Skin epidermis (tissue), 12 donors: ENCODE measurements at regions not wholly inside any gene's neighbourhood (a gene's known extent, or its start where the extent isn't known, plus 50 kb on each side); places are given as distances from the start of the nearest gene placed in this dataset.

Experiments
- H3K27ac ChIP-seq, 21 experiments: fragments of 200-600 bp; sonication (generic) in 11 of 21; one replicate each; pipeline ENCODE4 v1.5.0; 2020; ENCODE audit warnings: mild to moderate bottlenecking in 3 of 21, inconsistent platforms in 2 of 21, moderate library complexity in 2 of 21
- H3K4me3 ChIP-seq, 7 experiments: fragments of 200-600 bp; sonication (generic) in 2 of 7; one replicate each; pipeline ENCODE4 v1.5.0; 2020; ENCODE audit warnings: inconsistent platforms in 2 of 7, mild to moderate bottlenecking in 2 of 7, moderate library complexity in 1 of 7

GRCh38 chr15:39195961-39196486 lies 384.9 kb upstream of the THBS1 start:
- Histone ChIP-seq H3K27ac (peak overlapping the region in 2 of 21 experiments; percentile 8 to 18), H3K4me3 (no peak overlapping the region)

GRCh38 chr15:39198044-39199000 lies 382.6 kb upstream of the THBS1 start:
- H3K4me3 ChIP-seq = no peak overlapping the region
- no peak overlapping the region for H3K27ac ChIP-seq

GRCh38 chr15:39199076-39199475 lies 381.8 kb upstream of the THBS1 start:
- Histone ChIP-seq H3K4me3 (no peak overlapping the region), H3K27ac (no peak overlapping the region)

GRCh38 chr15:39200586-39200985 lies 380.3 kb upstream of the THBS1 start:
- Histone ChIP-seq H3K27ac (no peak overlapping the region), H3K4me3 (no peak overlapping the region)

DNA sequence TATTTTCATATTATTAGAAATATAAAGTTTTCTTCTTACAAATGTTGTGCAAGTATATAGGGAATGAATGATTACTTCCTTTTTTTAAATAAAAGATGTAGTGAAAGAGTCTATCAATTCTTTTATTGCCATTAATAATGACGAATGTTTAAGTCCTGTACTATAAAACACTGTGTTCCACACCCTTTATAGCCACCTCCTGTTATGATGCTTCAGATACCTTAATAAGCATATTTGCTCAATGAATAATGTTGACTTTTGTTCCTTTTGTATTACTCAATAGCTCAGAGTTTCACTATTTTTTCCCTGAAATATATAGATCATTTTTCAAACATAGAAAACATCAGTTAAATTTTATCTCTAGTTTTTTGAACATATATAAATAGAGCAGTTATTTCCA lies 378.2 kb upstream of the THBS1 start:
- H3K4me3 ChIP-seq = no peak overlapping the region
- no peak overlapping the region for H3K27ac ChIP-seq

DNA sequence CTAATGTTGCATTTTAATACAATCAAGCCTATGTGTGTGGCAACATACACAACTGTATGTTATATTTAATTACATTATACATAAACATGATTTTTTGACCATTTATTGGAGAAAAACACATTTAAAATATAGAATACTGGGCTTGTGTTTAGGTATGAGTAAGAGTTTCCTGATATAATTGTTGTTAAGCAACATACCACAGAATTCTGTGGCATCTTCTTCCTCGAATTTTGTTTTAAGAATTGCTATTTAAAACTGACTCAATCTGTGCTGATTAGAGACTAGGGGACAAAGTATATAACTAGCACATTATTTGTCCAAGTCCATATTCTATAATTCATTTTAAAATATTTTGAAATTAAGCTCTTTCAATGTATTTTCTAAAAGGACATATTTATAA lies 376.8 kb upstream of the THBS1 start:
- H3K4me3 ChIP-seq = no peak overlapping the region
- no peak overlapping the region for H3K27ac ChIP-seq

DNA sequence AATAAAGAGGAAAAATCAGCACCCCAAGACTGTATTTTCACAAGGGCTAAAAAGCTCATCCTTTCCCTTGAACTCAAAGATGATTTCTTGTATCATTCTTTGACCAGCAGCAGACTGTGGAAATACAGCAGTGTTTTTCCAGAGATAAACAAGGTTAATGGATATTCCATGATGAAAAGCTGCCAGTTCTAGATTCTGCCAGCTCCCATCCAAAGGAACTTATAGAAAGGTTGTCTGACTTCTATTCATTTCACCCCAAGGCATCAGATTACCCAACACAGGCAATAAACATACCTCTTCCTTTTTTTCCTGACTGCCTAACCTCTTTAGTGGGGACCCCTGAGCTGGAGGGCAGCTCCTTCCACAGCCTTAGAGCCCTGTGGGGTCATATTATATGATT lies 375.8 kb upstream of the THBS1 start:
- H3K27ac ChIP-seq = peak overlapping the region in 2 of 21 experiments; percentile 24 to 33
- no peak overlapping the region for H3K4me3 ChIP-seq

GRCh38 chr15:39205506-39206371 lies 375.1 kb upstream of the THBS1 start:
- Histone ChIP-seq H3K27ac (peak overlapping the region in 2 of 21 experiments; percentile 24 to 33), H3K4me3 (no peak overlapping the region)

- no peak overlapping the region for H3K4me3 ChIP-seq
Observed at GRCh38 chr15:39207532-39208115, 373.3 kb upstream of the THBS1 start.

DNA sequence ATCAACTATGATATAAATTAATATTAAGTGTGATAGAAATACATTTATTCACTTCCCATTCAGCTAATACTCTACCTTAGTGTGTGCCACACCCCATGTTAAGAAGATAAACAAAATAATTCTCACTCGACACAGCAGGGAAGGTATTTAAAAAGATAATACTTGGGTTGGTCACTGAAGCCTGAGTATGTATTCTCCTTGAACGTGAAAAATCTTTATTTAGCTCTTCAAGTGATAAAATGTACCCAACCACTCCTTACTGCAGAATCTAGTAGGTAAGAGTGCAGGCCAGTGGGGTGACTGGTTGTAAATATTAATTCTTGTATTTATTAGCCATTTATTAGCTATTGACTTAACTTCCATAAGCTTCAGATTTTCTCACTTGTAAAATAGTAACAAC lies 372.7 kb upstream of the THBS1 start:
- Histone ChIP-seq H3K27ac (no peak overlapping the region), H3K4me3 (no peak overlapping the region)

More at GRCh38 chr15:39207532-39208115, 373.3 kb upstream of the THBS1 start:
- H3K27ac ChIP-seq = no peak overlapping the region

GRCh38 chr15:39209548-39210211 lies 371.2 kb upstream of the THBS1 start:
- no peak overlapping the region for H3K4me3 ChIP-seq
- no peak overlapping the region for H3K27ac ChIP-seq

- Histone ChIP-seq H3K27ac (no peak overlapping the region), H3K4me3 (no peak overlapping the region)
Observed at GRCh38 chr15:39211108-39211979, 369.5 kb upstream of the THBS1 start.

DNA sequence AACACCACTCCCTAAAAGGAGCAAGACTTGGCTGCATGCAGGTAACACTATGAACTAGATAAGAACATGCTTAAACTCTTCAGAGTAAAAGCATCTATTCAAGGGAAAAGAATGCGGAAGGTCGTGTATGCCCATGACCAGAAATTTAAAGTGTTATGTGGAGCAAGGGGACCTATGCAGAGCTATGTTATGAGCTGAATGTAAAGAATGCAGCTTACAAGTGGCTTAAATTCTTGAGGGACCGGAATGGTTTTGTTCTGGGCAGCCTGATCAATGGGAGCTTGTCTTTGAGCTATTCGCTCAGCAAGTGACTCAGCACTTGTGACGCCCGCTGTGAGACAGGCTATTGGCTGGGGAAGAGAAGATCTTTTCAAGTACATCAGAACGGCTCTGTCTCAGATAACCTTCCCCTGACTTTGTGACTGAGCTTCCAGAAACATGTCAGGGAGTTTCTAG lies 367.5 kb upstream of the THBS1 start:
- no peak overlapping the region for H3K27ac ChIP-seq
- no peak overlapping the region for H3K4me3 ChIP-seq

GRCh38 chr15:39215015-39215414 lies 365.9 kb upstream of the THBS1 start:
- H3K27ac ChIP-seq = peak overlapping the region in 1 of 21 experiments; percentile 15
- no peak overlapping the region for H3K4me3 ChIP-seq

- Histone ChIP-seq H3K27ac (no peak overlapping the region), H3K4me3 (no peak overlapping the region)
Observed at GRCh38 chr15:39216816-39217215, 364.1 kb upstream of the THBS1 start.

DNA sequence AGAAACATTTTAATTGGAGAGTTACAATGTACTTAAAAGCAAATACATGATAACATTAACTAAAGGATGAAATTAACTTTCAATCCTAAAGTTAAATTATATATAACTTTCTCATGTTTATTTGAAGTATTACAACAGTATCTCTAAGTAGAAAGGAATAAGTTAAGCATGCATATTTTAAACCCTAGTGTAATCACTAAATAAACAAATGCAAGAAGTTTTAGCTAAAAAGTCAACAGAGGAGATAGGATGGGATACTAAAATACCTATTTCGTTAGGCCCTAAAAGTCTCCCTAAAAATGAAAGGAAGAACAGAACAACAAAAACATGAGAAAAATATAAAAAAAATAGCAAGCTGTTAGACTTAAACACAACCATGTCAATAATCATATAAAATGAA lies 361.3 kb upstream of the THBS1 start:
- H3K4me3 ChIP-seq = no peak overlapping the region
- no peak overlapping the region for H3K27ac ChIP-seq

DNA sequence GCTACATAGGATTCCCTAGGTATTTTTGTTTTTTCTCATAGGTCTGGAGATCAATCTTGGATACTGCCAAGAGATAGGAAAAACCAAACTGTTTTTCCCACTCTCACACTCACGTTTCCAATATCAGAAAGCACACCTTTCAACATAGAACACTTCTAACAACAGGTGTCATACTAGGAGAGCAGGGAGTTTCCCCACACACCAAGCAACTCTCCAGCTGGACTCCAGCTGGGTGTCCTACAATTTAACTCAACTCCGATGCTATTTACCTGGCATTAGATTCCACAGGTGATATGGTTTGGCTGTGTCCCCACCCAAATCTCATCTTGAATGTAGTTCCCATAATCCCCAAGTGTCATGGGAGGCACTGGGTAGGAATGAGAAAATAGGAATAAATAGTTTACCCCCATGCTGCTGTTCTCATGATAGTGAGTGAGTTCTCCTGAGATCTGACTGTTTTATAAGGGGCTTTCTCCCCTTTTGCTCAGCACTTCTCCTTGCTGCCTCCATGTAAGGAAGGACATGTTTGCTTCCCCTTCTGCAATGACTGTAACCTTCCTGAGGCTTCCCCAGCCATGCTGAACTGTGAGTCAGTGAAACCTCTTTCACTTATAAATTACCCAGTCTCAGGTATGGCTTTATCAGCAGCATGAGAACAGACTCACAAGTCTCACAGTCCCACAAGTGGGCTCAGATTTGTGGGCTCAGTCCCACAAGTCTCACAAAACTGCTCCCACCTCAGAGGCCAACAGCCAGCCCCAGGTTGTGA lies 354.5 kb upstream of the THBS1 start:
- Histone ChIP-seq H3K4me3 (no peak overlapping the region), H3K27ac (no peak overlapping the region)

DNA sequence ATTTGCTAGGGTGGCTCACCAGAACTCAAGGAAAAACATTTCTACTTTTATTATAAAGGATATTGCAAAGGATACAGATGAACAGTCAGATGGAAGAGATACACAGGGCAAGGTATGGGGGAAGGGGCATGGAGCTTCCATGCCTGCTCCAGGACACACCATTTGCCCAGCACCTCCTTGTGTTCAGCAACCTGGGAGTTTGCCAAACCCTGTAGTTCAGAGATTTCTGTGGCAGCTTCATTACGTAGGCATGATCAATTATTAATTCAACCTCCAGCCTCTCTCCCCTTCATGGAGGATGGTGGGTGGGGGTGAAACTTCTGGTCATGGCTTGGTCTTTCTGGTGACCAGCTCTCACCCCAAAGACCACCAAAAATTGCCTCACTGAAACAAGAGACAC lies 353.9 kb upstream of the THBS1 start:
- H3K4me3 ChIP-seq = no peak overlapping the region
- H3K27ac ChIP-seq = no peak overlapping the region
